Stomach smooth muscle (tissue), 2 donors: ENCODE measurements at regions not wholly inside any gene's neighbourhood (a gene's known extent, or its start where the extent isn't known, plus 50 kb on each side); places are given as distances from the start of the nearest gene placed in this dataset.

Experiments used
- H3K27ac ChIP-seq: one replicate; pipeline ENCODE4 v1.7.0; 2013; ENCODE audit warnings: mild to moderate bottlenecking, low read length, inconsistent platforms
- H3K27me3 ChIP-seq, 2 donors: one replicate each; pipeline ENCODE4 v1.7.0; 2013; ENCODE audit warnings: low read length in 2 of 2; ENCODE audit not compliant: insufficient read depth in 2 of 2, control insufficient read depth in 1 of 2
- H3K36me3 ChIP-seq, 2 donors: one replicate each; pipeline ENCODE4 v1.7.0; 2013; ENCODE audit warnings: low read length in 2 of 2; ENCODE audit not compliant: control insufficient read depth in 2 of 2, insufficient read depth in 2 of 2
- H3K4me1 ChIP-seq: one replicate; pipeline ENCODE4 v1.7.0; 2013; ENCODE audit warnings: low read length; ENCODE audit not compliant: control insufficient read depth, insufficient read depth
- H3K4me3 ChIP-seq, 2 donors: one replicate each; pipeline ENCODE4 v1.7.0; 2013; ENCODE audit warnings: low read length in 2 of 2
- H3K9ac ChIP-seq, 2 donors: one replicate each; pipeline ENCODE4 v1.7.0; 2013; ENCODE audit warnings: low read length in 2 of 2, mild to moderate bottlenecking in 1 of 2
- H3K9me3 ChIP-seq, 2 donors: one replicate each; pipeline ENCODE4 v1.7.0; 2013; ENCODE audit warnings: low read length in 2 of 2; ENCODE audit not compliant: control insufficient read depth in 2 of 2
- donor health status: healthy.
- donor health status: Pancreatic carcinoma.

DNA sequence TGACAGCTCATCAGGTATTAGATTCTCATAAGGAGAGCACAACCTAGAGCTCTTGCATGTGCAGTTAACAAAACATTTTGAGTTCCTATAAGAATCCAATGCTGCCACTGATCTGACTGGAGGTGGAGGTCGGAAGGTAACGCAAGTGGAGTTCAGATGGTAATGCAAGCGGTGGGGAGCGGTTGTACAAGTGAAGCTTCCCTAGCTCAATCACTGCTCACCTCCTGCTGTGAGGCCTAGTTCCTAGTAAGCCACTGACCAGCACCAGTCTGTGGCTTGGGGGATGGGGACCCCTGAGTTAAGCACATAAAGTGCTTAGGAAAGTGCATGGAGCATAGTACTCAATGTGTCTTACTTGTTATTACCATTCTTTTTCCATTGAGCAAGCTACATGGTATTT, 983.2 kb upstream of the IGFBP7 start:
- H3K9me3 ChIP-seq, result no peaks in the 10 kb centered on the region
- no peak overlapping the region for H3K27ac ChIP-seq
- H3K9ac ChIP-seq, result no peak overlapping the region
- H3K36me3 ChIP-seq, result no peaks in the 10 kb centered on the region
- H3K4me1 ChIP-seq, result no peaks in the 10 kb centered on the region
- no peaks in the 10 kb centered on the region for H3K27me3 ChIP-seq
- no peak overlapping the region for H3K4me3 ChIP-seq

DNA sequence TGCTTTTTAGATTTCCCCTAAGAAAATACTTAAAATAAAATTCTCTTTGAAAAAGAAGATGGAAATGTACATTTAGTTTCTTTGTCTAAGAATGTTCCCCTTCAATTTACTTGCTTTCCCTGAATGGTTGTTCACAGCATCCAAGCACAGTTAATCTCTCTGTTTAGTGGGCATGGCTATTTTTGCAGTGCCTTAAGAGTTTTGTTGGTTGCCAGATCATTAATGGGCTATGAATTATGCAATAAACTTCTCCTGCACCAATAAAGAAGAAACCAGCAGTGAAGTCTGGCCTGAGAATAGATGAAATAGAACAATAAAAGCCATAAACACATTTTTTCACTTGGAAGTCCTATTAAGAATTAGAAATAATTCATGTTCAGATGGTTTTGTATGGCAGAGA, 980.4 kb upstream of the IGFBP7 start:
- Histone ChIP-seq H3K9ac (no peak overlapping the region), H3K36me3 (no peaks in the 10 kb centered on the region), H3K27me3 (no peaks in the 10 kb centered on the region), H3K4me3 (no peak overlapping the region), H3K27ac (no peak overlapping the region), H3K9me3 (no peaks in the 10 kb centered on the region), H3K4me1 (no peaks in the 10 kb centered on the region)

DNA sequence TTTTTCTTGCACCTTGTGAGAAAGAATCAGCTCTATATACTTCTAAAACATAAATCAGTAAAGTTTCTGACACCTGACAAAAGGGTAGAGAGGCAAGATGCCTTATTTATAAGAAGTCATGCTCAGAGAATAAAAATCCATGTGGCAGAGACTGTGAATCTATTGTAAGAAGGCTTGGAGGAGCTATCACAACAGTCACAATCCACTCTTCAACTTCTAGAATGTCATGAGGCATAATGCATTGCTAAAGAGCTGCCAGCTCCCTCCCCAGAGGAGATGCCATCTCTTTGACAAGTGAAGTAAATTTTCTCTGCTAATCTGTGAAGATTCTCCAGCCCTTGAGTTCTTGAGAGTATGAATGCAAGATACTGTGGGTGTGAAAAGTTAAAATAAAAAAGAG, 971.2 kb upstream of the IGFBP7 start:
- Histone ChIP-seq H3K4me1 (no peaks in the 10 kb centered on the region), H3K36me3 (no peaks in the 10 kb centered on the region), H3K27ac (no peak overlapping the region)

GRCh38 chr4:58075724-58076123, 965.5 kb upstream of the IGFBP7 start:
- H3K9ac ChIP-seq, result no peak overlapping the region

More for the DNA sequence above, 971.2 kb upstream of the IGFBP7 start:
- Histone ChIP-seq H3K27me3 (no peaks in the 10 kb centered on the region), H3K9me3 (no peaks in the 10 kb centered on the region), H3K4me3 (no peak overlapping the region), H3K9ac (no peak overlapping the region)

GRCh38 chr4:58074382-58074781, 964.2 kb upstream of the IGFBP7 start:
- Histone ChIP-seq H3K9ac (no peak overlapping the region), H3K9me3 (no peaks in the 10 kb centered on the region), H3K36me3 (no peaks in the 10 kb centered on the region), H3K27ac (no peak overlapping the region), H3K27me3 (no peaks in the 10 kb centered on the region), H3K4me1 (no peaks in the 10 kb centered on the region), H3K4me3 (no peak overlapping the region)

More at GRCh38 chr4:58075724-58076123, 965.5 kb upstream of the IGFBP7 start:
- no peaks in the 10 kb centered on the region for H3K9me3 ChIP-seq
- H3K36me3 ChIP-seq, result no peaks in the 10 kb centered on the region
- no peaks in the 10 kb centered on the region for H3K27me3 ChIP-seq
- H3K27ac ChIP-seq, result no peak overlapping the region
- H3K4me1 ChIP-seq, result no peaks in the 10 kb centered on the region
- no peak overlapping the region for H3K4me3 ChIP-seq

GRCh38 chr4:58070726-58071125, 960.5 kb upstream of the IGFBP7 start:
- Histone ChIP-seq H3K9me3 (no peaks in the 10 kb centered on the region), H3K4me3 (no peak overlapping the region), H3K9ac (no peak overlapping the region), H3K27me3 (no peaks in the 10 kb centered on the region), H3K27ac (no peak overlapping the region), H3K36me3 (no peaks in the 10 kb centered on the region), H3K4me1 (no peaks in the 10 kb centered on the region)

GRCh38 chr4:58064653-58065052, 954.5 kb upstream of the IGFBP7 start:
- Histone ChIP-seq H3K9ac (no peak overlapping the region), H3K36me3 (no peaks in the 10 kb centered on the region), H3K27ac (no peak overlapping the region), H3K27me3 (no peaks in the 10 kb centered on the region), H3K9me3 (no peaks in the 10 kb centered on the region), H3K4me3 (no peak overlapping the region), H3K4me1 (no peaks in the 10 kb centered on the region)

- no peak overlapping the region for H3K9ac ChIP-seq
- no peaks in the 10 kb centered on the region for H3K36me3 ChIP-seq
- no peaks in the 10 kb centered on the region for H3K9me3 ChIP-seq
These were observed 953.4 kb upstream of the IGFBP7 start for GRCh38 chr4:58063404-58064160.

GRCh38 chr4:58061967-58062366, 951.8 kb upstream of the IGFBP7 start:
- H3K9ac ChIP-seq, result no peak overlapping the region
- H3K4me3 ChIP-seq, result no peak overlapping the region
- H3K9me3 ChIP-seq, result no peaks in the 10 kb centered on the region
- no peaks in the 10 kb centered on the region for H3K4me1 ChIP-seq
- H3K36me3 ChIP-seq, result no peaks in the 10 kb centered on the region
- H3K27me3 ChIP-seq, result no peaks in the 10 kb centered on the region
- no peak overlapping the region for H3K27ac ChIP-seq

More at GRCh38 chr4:58063404-58064160, 953.4 kb upstream of the IGFBP7 start:
- Histone ChIP-seq H3K27me3 (no peaks in the 10 kb centered on the region), H3K4me1 (no peaks in the 10 kb centered on the region), H3K4me3 (no peak overlapping the region), H3K27ac (no peak overlapping the region)

- no peaks in the 10 kb centered on the region for H3K4me1 ChIP-seq
- H3K27me3 ChIP-seq, result no peaks in the 10 kb centered on the region
- H3K4me3 ChIP-seq, result no peak overlapping the region
- H3K9ac ChIP-seq, result no peak overlapping the region
- no peak overlapping the region for H3K27ac ChIP-seq
- H3K9me3 ChIP-seq, result no peaks in the 10 kb centered on the region
- H3K36me3 ChIP-seq, result no peaks in the 10 kb centered on the region
These were observed 940.3 kb upstream of the IGFBP7 start for GRCh38 chr4:58050439-58050838.

DNA sequence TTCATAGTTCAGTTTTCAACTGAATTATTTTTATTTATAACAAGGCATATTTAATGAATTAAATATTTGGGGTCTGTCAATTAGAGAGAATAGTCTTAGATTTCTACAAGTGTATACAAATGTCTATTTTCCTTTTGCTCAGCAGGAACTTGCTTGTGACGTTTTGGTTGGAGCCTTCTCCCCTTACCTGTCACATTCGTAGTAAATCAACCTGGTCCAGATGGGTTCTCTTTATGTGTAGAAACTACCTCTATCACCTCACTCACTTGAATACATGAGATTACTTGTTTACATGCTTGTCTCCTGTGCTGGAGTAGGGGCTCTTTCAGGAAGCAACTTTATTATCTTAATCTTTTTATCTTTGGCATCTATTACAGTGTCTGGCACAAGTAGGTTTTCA, 938.3 kb upstream of the IGFBP7 start:
- Histone ChIP-seq H3K36me3 (no peaks in the 10 kb centered on the region), H3K27ac (no peak overlapping the region), H3K4me1 (no peaks in the 10 kb centered on the region), H3K27me3 (no peaks in the 10 kb centered on the region), H3K9ac (no peak overlapping the region), H3K4me3 (no peak overlapping the region), H3K9me3 (no peaks in the 10 kb centered on the region)
